NCI-H2081 treated with DMSO at 0.1 percent for 48 hours (cell line): ENCODE measurements at regions not wholly inside any gene's neighbourhood (a gene's known extent, or its start where the extent isn't known, plus 50 kb on each side); places are given as distances from the start of the nearest gene placed in this dataset.

ENCODE experiments used
- DNase-seq: peaks from one replicate; lab custom pipeline; 2025; lab: John Stamatoyannopoulos, UW

DNA sequence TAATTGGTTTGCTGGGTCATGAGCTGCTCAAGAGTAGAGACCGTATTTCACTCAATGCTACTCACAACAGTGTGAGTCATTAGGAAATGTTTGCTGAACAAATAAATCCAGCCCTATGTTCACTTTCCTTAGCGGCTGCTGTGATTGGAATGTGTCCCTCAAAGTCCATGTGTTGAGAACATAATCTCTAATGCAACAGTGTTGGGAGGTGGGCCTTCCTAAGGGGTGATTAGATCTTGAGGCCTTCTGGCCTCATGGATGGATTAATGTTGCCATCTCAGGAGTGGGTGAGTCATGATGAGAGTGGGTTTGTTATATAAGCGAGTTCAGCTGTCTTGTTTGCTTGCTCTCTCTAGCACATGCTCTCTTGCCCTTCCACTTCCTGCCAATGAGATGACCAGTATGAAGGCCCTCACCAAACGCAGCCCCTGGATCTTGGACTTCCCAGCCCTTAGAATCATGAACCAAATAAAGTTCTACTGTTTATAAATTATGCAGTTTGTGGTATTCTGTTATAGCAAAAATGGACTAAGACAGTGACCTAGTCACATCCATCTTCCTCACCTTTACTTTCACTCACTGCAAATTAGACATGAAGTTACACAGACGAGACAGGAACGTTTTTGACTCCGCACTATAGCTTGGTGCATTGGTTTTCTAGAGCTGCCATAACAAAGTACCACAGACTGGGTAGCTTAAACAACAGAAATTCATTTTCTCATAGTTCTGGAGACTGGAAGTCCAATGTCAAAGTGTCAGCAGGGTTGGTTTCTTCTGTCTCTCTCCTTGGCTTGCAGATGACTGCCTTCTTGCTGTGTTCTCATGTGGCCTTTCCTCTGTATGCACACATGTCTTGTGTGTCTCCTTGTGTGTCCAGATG, 50.9 kb upstream of the FAM169A start:
- DNase-seq: no peak
